NCI-H774 (cell line): ENCODE measurements at regions not wholly inside any gene's neighbourhood (a gene's known extent, or its start where the extent isn't known, plus 50 kb on each side); places are given as distances from the start of the nearest gene placed in this dataset.
A peak's percentile ranks its signal among the peaks of the same experiment; 100 is the strongest.
"Not testable (repeated sequence)": the region's sequence is repeated elsewhere in the genome, so short reads cannot be mapped to it uniquely, and the experiment has no call there.

Source experiments
- DNase-seq: peaks from one replicate; lab custom pipeline; 2025; lab: John Stamatoyannopoulos, UW

DNA sequence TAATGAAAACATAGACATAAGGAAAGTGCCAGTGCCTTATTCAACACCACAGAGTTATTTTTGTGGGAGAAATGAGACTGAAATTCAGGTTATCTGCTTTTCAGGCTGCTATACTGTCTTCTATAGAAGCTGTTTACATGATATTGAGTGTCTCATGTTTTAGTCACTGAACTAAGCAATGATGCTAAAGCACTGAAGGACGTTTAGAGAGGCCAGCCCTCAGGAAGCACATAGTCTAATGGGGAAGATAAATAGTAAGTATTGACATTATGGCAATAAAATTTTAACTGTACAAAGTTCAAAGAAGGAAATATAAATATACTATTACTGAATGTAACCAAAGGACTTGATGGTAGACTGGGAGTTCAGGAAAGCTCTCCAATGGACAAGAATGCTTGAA lies 186.4 kb upstream of the ZC3H15 start:
- no peak for DNase-seq

DNA sequence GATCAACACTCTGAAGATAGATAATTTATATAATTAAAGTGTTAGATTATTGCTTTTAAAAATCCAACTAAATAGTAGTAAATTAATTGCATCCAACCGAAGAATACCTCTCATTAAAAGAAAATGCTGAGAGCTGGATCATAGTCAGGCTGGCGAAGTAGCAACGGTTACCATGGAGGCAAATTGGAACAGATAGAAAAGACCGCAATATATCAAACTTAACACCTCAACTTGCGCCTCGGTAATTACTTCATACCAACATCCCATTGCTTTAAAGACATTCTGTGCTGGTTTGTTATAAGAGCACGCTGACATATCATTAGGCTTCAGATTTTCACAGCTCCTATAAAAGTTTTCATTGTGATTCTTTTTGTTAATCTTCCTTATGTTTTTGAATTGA lies 183.8 kb upstream of the ZC3H15 start:
- DNase-seq, result no peak

DNA sequence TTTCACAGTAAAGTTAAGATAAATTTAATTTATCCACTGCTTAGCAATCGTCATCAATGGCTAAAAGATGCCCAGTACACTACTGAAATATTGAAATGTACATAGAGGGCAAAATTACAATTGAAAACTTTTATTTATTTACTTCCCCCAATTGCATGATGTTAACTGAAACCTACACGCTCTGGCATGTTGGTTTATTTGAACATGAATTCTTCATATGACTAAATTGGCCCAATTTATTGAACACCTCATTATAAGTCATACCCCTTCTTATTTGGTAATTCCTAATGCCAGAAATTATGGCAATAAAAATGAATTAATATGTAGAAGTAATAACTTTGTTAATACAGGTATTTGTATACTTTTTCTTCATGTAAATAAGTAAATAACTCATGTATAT lies 183.0 kb upstream of the ZC3H15 start:
- no peak for DNase-seq

DNA sequence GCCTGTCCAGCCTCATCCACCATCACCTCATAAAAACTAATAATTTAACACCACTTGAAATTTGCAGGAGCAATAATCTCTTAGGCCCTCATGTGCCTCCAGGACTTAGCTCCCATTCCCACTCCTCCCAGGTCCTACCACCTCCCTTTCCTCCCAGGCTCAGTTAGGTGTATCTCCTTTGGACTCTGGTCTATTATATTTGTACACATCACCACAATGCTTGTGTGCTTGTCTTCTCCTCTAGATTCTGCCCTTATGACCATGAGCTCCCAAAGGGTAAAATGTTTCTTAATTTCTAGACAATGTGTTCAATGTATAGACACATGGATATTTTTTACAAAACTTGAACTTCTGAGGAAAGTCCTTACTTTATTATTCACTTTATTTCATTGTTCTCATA lies 182.0 kb upstream of the ZC3H15 start:
- no peak for DNase-seq

DNA sequence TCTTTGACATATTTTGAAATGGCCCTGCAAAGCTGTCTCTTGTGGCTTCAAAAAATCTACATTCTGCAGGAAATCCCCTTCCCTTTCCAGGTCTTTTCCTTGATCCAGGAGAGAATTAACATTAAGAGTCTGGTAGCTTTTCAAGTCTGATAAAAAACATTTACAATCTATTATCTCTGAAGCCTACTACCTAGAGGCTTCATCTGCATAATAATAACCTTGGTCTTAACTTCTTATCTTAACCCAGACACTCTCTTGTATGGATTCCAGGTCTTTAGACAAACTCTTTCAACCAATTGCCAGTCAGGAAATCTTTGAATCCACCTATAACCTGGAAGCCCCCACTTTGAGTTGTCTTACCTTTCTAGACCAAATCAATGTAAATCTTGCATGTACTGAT lies 179.3 kb upstream of the ZC3H15 start:
- DNase-seq, result no peak

DNA sequence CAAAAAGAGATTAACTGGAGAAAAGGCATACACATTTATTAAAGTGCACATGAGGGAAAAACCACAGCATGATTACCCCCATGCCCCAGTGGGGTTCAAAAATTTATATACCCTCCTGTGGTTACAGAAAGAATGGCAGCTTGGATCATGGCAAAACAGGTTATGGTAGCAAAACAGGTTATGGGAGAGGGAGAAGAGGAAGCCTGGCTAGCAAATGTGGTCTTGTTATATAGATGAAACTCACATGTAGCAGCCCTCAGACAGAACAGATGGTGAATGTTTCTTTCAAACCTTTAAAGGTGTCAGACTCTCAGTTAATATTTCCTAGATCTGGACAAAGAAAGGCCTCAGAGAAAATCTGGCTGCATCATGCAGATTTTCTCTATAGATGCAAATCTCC lies 178.2 kb upstream of the ZC3H15 start:
- DNase-seq, result no peak

DNA sequence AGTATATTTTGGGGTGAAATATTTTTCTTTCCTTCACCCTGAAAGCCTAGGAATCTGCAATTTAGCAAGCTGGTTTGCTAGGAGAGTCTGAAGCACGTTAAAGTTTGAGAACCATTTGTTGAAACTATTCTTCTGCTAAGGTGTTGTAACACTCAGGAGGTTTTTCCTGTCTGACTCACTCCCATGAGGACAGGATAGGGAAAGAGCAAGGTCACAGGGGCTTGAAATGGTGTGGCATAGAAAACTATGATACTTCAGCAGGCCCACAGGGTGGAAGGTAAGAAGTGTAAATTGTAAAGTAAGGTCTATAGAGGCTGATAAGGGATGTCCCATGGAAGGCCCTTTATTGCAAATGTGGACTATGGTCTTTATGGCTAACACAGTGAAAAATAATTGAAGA lies 177.7 kb upstream of the ZC3H15 start:
- DNase-seq, result no peak

DNA sequence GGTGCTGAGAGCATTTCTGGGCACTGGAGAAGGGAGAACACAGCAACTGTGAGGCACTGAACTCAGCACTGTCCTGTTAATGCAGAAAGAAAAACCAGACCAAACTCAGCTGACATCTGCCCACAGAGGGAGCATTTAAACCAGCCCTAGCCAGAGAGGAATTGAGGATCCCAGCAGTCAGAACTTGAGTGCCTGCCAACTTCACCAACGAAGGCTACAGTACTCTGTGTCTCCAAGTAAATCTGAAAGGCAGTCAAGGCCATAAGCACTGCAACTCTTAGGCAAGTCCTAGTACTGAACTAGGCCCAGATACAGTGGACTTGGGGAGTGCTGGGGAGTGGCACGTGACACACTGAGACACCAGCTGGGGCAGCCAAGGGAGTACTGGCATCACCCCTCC lies 176.2 kb upstream of the ZC3H15 start:
- DNase-seq, result no peak

DNA sequence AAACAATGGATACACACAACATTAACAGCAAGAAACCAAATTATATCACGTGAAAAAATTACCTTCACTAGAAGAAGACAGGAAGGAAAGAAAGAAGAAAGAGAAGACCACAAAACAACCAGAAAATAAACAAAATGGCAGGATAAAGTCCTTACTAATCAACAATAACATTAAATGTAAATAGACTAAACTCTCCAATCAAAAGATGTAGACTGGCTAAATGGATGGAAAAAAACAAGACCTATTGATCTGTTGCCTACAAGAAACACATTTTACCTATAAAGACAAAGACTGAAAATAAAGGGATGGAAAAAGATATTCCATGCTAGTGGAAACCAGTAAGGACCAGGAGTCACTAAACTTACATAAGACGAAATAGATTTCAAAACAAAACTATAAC lies 167.0 kb upstream of the ZC3H15 start:
- DNase-seq, result no peak

DNA sequence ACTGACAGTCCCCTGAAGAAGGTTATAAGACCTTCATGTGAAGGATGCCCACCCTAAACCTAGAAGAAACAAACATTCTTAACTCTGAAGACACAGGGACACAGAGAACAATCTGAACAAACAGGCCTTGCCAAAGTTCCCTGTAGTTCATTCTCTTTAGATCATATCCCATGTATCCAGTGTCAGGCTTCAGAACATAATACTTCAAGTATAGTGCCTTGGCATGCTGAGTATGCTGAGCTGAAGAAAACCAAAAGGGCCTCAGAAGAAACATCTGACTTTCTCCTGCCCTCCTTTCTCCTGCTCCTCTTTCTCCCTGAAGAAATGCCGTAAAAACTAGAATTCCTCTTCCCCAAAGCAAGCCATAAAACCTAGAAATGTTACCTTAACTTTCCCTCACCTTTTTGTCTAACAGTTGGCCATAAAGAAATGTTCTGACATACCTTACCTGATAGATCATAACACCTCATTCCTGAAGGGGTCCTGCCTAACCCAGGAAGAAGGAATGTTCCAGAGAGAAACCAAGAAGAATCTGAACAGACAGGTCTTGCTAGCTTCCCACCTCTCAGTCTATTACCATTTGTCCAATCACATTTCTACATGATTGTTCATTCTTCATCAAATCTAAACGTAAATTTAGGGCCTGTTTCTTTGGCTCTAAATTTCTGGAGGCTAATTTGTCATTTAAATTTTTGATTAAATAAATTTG lies 160.1 kb upstream of the ZC3H15 start:
- no peak for DNase-seq

DNA sequence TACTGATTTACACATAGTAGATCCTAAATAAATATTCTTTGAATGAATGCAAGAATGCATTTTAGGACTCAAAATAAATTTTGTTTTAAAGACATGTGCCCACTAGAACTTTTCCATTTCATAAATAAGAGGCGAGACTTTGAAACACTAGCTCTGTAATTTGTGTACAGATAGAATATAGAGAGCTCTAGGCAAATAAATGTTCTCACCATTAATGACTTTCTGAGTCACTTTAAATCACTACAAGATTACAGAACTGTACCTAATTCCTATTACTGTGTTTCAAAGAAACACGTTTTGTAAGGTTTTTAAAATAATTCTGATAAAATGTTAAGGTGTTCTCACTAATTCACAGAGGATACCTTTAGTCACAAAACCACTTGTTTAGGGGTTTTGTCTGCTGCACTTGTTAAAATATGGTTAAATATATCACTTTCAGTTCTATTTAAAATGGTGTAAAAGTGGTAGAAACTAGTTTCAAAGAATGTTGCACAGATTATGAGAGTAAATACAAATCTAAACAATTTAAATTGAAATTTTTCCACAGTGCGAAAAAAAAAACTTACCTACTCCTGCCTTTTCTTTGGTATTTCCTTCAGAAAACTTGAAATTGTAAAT lies 158.7 kb upstream of the ZC3H15 start:
- no peak for DNase-seq

DNA sequence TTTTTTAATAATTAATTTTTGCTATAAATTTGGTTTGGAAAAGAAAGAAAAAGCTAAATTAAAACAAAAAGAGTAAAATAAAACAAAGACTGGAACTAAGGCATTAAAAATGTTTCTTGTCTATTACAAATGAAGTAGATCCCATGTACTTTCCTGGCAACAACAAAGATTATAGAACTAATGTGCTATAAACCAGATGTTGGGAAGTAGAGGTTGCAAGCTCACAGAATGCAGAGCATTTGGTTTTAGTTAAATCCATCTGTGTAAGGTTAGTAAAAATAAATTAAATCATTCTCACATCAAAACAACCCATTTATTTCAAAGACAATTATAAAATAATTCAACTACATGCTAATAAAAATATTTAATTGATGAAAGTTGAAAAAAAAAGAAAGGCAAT lies 157.2 kb upstream of the ZC3H15 start:
- DNase-seq, result no peak

DNA sequence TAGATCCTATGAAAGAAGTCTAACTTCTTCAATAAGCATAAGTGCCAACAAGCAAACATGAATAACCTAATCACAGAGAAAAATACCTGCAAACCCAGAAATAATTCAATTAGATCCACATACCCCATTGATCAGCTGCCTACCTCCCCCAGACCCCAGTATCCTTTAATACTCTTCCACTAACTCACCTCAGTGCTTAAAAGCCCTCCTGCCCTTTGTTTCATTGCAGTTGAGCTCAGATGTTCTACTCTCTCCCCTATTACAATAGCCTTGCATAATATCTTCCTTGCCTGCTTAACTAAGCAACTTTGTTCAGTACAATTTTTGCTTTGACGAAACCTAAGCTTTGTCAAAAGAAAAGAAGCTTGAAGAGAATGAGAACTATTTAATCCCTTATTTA lies 156.0 kb upstream of the ZC3H15 start:
- DNase-seq, result no peak

DNA sequence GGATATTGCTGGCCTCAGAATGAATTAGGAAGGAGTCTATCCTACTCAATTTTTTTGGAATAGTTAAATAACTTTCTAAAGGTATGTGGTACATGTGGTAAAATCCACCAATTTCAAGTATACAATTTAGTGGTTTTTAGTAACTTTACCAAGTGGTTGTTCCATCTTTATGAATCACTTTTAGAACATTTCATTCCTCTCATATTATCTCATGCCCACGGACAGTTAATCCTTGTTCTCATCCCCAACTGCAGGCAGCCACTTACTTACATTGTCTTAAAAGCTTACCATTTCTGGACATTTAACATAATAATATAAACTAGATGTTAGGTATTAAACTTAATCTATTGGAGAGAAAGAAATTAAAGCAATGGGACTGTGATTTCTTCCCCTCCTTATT lies 146.3 kb upstream of the ZC3H15 start:
- no peak for DNase-seq

DNA sequence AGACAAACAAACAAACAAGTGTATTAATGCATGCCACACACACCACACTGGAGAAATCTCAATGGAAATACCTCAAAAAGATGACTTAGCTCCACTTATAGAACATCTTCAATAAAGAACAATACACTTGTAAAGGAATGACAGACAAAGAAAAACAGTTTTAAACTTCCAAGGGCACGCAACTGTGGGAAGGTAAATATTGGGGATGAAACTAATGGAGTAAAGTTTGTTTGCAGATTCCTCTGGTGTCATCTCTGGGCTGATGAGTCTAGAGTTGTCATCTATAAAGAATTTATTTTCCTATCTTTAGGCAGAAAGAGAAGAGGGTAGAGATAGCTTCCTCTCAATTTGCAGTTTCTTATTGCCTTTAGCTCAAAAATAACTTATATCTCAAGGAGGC lies 144.0 kb upstream of the ZC3H15 start:
- no peak for DNase-seq

DNA sequence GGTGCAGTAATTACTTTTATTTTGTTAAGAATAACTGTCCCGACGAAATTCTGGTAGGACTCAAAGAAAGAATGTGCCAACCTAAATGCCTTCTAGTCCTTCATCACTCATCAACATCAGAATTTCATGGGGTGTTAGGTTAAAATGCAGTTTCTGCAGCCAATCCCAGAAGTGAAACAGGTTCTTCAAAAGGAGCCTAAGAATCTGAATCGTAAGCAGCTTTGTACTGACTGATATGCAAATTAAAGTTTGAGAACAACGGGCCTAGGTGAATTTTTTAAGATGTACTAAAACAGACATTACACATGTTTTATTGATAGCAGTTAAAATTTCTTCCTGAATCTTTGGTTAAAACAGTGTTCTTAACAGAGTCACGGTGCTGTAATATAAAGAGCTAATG lies 140.3 kb upstream of the ZC3H15 start:
- no peak for DNase-seq

DNA sequence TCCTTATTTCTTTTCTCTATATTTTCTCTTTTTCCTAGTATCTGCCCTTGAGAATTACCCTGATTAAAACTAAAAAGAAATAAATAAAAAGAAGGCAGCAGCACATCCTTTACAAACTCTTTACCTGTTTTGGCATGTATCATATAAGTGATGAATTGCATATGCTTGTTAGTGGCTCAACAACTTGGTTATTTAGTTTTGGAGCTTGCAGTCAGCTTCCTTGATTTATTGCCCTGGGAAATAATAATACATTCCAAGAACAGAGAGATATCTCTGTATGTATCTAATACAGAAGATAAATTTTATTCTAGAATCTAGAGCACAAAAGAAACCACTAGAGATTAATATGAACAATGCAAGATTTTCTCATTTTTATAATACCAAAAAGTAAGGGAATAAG lies 139.8 kb upstream of the ZC3H15 start:
- DNase-seq, result no peak

DNA sequence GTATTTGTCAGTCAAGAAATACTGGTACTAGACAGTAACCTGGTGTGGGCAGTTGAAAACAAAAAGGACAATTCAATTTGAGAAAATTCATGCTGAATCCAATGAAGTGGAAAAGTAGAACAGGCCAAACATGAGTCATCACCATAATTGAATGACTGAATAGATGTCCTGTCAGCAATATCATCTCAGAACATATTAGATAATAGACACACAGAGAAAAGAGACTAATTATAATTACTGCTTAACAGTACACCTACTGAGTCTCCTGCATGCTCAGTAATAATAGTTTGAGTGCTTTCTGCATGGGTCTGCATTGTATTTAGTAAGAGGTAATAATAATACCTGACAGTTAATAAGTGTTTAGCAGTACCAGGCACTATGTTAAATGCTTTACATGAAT lies 138.6 kb upstream of the ZC3H15 start:
- peak; percentile 48 for DNase-seq

DNA sequence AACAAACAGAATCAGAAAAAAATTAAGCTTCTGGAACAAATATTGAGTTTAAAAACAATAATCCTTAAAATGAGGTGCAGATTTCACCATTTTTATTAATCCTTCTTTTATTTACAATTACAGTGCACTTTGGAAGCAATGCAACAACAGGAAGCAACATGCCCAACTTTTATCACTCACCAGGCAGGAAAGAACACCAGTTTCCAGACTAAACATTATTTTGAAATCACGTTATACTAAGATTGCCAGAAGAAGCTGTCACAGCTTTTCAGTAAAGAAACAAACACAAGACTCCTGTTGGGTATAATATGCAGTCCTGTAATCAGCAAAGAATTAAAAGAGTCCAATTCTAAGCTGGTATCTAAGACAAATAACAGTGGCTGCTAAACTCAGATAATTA lies 137.9 kb upstream of the ZC3H15 start:
- no peak for DNase-seq

DNA sequence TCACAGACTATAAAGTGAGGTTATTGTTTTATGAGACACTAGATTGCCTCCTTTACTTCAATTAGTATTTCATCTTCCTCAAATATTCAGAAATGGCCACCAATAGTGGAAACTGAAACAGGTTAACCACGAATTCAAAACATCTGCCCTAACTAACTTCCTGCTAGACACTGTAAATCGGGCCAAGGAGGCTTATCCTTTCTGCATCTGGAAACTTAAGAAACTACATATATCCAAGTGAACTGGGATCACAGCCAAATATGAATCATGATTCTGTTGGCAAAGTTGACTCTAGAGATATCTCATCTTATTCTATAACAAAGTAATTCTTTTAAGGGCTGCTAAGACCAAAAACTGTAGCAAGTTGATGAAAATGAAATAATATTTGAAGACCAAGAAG lies 136.6 kb upstream of the ZC3H15 start:
- no peak for DNase-seq

DNA sequence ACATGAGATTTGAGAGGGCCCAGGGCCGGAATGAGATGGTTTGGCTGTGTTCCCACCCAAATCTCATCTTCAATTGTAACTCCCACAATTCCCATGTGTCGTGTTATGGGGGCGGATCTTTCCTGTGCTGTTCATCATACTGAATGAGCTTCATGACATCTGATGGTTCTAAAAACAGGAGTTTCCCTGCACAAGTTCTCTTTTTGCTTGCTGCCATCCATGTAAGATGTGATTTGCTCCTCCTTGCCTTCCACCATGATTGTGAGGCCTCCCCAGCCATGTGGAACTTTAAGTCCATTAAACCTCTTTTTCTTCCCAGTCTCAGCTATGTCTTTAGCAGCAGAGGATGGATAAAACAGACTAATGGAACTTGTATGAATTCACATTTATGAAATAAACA lies 131.9 kb upstream of the ZC3H15 start:
- not testable (repeated sequence) for DNase-seq

DNA sequence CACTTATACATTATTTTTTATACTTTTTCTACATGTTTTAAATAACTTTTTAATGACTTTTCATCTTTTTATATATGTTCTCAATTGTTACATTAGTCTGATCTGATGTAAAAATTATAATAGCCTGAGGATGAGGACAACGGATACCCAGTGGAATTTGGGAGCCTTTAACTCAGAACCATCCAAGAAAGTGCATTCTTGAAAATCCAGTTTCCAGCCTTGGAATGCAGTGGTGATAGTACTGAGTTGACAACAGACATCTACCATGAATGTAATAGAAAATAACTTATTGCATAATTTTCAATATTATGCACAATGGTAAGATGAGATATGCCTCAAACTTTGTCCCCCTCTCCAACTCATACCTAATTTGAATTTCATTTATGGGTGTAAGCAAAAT lies 120.7 kb upstream of the ZC3H15 start:
- no peak for DNase-seq

DNA sequence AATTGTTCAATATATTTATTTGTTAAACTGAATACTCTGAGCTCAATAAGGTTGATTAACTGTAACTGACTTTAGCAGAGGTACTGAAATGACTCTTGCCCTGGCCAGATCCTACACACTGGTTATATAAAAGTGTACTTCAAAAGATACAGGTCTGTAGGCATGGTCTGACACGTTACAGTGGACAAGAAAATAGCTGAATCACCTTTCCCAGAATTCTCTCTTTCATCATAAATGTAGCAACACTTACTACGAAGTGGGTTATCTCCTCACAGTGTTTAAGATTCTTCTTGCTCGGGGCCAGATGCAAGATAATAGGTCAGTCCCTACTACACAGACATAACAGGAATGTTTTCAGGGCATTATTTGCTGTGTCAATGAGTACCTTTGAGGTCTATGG lies 107.0 kb upstream of the ZC3H15 start:
- DNase-seq, result no peak

DNA sequence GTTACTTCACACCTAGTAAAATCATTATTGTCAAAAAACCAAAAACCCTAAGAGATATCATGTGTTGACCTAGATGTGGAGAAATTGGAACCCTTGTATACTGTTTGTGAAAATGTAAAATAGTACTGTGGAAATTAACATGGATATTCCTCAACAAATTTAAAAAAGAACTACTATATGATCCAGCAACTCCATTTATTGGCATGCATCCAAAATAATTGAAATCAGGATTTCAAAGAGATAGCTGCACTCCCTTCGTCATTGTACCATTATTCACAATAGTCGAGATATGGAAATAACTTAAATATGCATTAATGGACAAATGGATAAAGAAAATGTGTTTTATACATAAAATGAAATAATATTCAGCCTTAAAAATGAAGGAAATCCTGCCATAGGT lies 105.3 kb upstream of the ZC3H15 start:
- no peak for DNase-seq
